Muscle of leg (tissue), 3 donors: ENCODE measurements at regions not wholly inside any gene's neighbourhood (a gene's known extent, or its start where the extent isn't known, plus 50 kb on each side); places are given as distances from the start of the nearest gene placed in this dataset.
A peak's percentile ranks its signal among the peaks of the same experiment; 100 is the strongest.

ENCODE experiments used
- DNase-seq: peaks from one replicate; pipeline ENCODE4 v3.0.0; 2013
- H3K27ac ChIP-seq: one replicate; pipeline ENCODE4 v1.5.1; 2013; ENCODE audit warnings: mild to moderate bottlenecking, low read length, control low read depth
- H3K27me3 ChIP-seq: one replicate; pipeline ENCODE4 v1.6.1; 2013; ENCODE audit warnings: low read length; ENCODE audit not compliant: control insufficient read depth, insufficient read depth
- H3K36me3 ChIP-seq: one replicate; pipeline ENCODE4 v1.6.1; 2013; ENCODE audit warnings: low read length; ENCODE audit not compliant: control insufficient read depth, insufficient read depth
- H3K4me1 ChIP-seq: one replicate; pipeline ENCODE4 v1.6.1; 2013; ENCODE audit warnings: low read length; ENCODE audit not compliant: control insufficient read depth, insufficient read depth
- H3K4me3 ChIP-seq: one replicate; pipeline ENCODE4 v1.5.1; 2013; ENCODE audit warnings: low read length, control low read depth
- H3K9me3 ChIP-seq: replicated peaks from 2 replicates; pipeline ENCODE4 v1.6.1; 2013; ENCODE audit warnings: low read depth, low read length; ENCODE audit not compliant: control insufficient read depth
- WGBS: methylation state at CpG from one replicate; pipeline ENCODE4 v1.1.5; 2013; ENCODE audit warnings: missing lambda C conversion rate; ENCODE audit not compliant: insufficient coverage; 5-methylcytosine and 5-hydroxymethylcytosine counted together

DNA sequence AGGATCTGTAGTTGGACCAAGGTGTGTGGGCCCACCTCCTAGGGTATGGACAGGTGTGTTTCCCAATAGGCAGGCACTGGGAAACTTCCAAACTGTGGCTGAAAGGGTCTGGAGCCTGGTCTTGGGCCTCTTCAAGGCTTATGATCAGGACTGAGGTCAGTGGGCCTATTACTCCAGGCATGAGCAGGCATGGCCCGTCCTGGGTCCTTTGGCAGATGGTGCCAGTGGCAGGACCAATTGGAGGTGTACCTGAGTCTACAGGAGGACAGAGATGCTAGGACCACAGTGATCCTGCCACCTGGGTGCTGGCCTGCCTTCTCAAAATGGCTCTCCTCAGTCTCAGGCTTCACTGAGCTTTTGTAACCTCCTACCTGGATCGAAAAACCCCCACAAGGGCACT, 95.4 kb downstream of the RAB18 start:
- no peak for DNase-seq
- Histone ChIP-seq H3K9me3 (no peaks in the 10 kb centered on the region), H3K4me3 (no peak overlapping the region), H3K4me1 (peaks cover 18% of the 10 kb centered on the region), H3K36me3 (no peaks in the 10 kb centered on the region), H3K27ac (no peak overlapping the region), H3K27me3 (no peaks in the 10 kb centered on the region)
- 90% methylated on average over 2 of the region's 2 CpGs for WGBS

DNA sequence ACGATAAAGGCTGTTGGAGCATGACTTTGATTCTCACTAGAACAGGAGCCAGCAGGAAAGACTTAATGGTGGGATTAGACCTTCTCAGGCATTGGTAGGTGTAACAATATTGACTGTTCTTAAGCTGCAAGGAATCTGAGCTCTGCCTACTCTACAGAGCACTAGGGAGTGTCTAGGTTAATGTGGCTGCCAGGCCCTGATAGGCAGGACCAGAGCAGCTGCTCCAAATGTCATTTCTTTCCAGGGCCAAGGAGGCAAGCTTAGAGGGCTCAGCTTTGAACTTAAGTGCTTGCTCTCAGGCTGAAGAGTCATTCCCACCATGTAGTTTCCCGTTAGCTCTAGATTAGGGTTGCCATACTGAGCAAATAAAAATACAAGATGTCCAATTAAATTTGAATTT, 96.8 kb downstream of the RAB18 start:
- H3K4me3 ChIP-seq, result no peak overlapping the region
- 67% methylated on average over 1 of the region's 2 CpGs for WGBS
- no peaks in the 10 kb centered on the region for H3K9me3 ChIP-seq
- peak overlapping the region; percentile 26 for H3K27ac ChIP-seq
- DNase-seq, result peak; percentile 61
- no peaks in the 10 kb centered on the region for H3K36me3 ChIP-seq
- peaks cover 21% of the 10 kb centered on the region for H3K4me1 ChIP-seq
- H3K27me3 ChIP-seq, result no peaks in the 10 kb centered on the region

DNA sequence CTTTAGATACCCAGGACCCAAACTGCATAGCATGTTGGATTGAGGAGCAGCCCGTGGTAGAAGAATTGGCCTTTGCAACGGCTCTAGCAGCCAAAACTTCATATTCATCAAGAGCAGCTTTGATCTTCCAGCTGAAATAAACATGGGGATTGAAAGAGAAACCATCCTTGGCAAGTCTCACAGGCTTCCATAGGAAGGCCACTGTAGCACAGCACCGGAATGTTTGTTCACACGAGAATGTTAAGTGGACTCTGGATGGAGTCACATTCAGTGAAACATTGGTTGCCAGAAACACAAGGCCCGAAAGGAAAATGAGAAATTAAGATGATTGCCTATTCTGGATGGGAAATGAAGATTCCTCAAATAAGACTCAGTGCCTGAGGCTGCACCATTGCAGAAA, 97.4 kb downstream of the RAB18 start:
- H3K9me3 ChIP-seq, result no peaks in the 10 kb centered on the region
- no peaks in the 10 kb centered on the region for H3K27me3 ChIP-seq
- peak overlapping the region; percentile 26 for H3K27ac ChIP-seq
- H3K36me3 ChIP-seq, result no peaks in the 10 kb centered on the region
- peaks cover 21% of the 10 kb centered on the region for H3K4me1 ChIP-seq
- no peak overlapping the region for H3K4me3 ChIP-seq
- DNase-seq, result peak; percentile 78
- 42% methylated on average over 2 of the region's 5 CpGs for WGBS

DNA sequence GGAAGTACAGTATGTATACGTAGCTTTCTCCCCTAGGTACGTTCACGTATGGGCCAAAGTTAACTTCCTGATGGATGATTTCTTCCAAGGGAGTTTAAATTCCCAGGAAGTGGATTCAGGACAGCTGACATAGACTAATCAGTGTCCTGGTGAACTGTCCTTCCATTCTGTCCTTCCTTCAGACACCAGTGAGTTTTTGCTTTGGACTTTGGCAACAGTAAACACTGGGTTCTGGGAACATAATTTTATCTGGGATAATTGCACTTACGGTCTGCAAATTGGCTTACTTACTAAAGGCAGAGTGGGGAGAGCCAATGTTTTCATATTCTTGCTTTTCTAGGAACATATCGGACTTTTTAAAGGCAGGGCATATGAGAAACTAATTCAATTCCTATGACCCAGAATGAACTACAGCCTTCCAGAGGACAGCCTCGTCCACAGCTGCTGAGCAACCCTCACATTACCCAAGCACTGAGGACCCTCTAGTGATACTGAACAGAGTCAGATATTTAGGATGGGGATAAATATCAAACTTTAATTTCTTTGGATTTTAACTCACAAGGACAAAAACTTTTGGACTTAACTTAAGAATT, 97.9 kb downstream of the RAB18 start:
- Histone ChIP-seq H3K27me3 (no peaks in the 10 kb centered on the region), H3K9me3 (no peaks in the 10 kb centered on the region), H3K36me3 (no peaks in the 10 kb centered on the region), H3K4me3 (no peak overlapping the region), H3K27ac (peak overlapping the region; percentile 26), H3K4me1 (peaks cover 21% of the 10 kb centered on the region)
- peak; percentile 78 for DNase-seq
- WGBS, result 60% methylated on average over 1 of the region's 6 CpGs

DNA sequence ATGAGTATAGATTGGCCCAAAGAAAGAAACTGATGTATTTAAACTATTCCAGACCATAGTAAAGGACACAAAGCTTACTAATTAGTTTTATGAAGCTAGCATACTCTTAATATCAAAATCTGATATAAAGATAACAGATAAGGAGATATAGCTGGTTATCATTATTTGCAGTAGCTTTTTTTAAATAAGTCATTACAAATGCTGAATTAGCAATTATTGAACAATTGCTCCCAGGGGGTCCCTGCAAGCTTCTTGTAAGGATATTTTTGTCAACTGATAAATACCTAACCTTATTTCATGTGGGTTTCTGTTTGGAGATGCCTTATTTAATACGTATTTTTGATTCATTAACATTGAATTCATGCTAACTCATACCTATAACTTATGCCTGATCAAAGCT, 99.0 kb downstream of the RAB18 start:
- no peaks in the 10 kb centered on the region for H3K9me3 ChIP-seq
- H3K36me3 ChIP-seq, result no peaks in the 10 kb centered on the region
- no peaks in the 10 kb centered on the region for H3K27me3 ChIP-seq
- H3K4me1 ChIP-seq, result peaks cover 21% of the 10 kb centered on the region
- no peak for DNase-seq
- H3K4me3 ChIP-seq, result no peak overlapping the region
- no peak overlapping the region for H3K27ac ChIP-seq
- WGBS, result 100% methylated on average over 1 of the region's 1 CpG

DNA sequence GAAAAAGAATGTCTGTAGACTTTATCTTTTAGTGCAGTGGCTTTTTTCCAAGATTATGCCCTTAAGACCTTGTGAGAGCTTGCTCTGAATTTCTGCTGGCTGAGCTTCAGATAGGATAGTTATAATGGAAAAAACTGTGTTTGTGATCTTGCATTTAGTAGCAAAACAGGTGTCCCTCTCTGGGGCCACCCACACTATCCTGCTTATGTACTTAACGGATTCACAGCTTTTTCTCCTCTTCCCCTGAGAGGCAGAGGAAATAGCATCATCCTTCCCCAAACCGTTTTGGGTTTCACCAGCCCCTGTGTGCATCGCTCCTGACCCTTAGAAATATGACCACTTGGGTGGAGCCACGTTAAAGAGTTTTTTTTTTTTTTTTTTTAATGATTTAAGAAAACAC, 101.2 kb downstream of the RAB18 start:
- Histone ChIP-seq H3K9me3 (no peaks in the 10 kb centered on the region), H3K36me3 (no peaks in the 10 kb centered on the region), H3K4me1 (peaks cover 21% of the 10 kb centered on the region), H3K27me3 (peaks cover 2% of the 10 kb centered on the region), H3K4me3 (no peak overlapping the region), H3K27ac (no peak overlapping the region)
- 30% methylated on average over 1 of the region's 4 CpGs for WGBS
- DNase-seq, result peak; percentile 83

DNA sequence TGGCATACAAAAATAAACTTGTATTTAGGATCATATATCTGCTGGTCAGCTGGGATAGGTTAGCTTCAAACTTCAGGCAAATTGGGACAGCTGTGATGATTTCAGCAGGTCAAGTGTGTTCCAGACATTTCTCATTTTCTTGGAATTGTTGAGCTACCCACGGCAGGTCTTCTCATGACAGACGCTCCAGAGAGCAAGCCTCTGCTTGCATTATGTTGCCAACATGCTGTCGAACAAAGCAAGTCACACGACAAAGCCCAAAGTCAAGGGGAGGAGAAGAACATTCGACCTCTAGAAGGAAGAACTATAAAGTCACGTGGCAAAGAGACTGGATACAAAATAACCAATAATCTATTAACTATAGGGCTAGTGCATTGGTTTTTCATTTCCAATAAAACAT, 103.5 kb downstream of the RAB18 start:
- WGBS, result 34% methylated on average over 3 of the region's 6 CpGs
- Histone ChIP-seq H3K27ac (no peak overlapping the region), H3K4me3 (no peak overlapping the region), H3K9me3 (no peaks in the 10 kb centered on the region), H3K36me3 (no peaks in the 10 kb centered on the region), H3K4me1 (peaks cover 10% of the 10 kb centered on the region), H3K27me3 (peaks cover 2% of the 10 kb centered on the region)
- DNase-seq, result no peak

DNA sequence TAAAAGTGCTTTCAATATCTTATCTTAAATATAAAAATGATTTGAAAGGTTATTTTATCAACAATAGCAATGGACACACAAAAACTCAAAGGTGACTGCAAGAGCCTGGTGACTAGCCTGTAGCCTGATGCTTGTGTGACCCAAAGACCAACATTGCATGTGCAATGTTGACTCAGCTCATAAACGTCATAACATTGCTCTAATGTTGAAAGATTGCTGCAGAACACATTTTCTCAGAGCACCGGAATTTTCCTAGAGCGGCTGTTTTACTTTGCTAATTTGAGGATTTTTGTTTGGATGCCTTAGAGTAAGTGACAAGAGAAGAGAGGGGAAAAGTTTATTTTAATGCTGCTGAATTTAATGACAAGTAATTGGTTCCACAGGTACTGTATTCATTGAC, 107.1 kb downstream of the RAB18 start:
- Histone ChIP-seq H3K4me1 (peaks cover 8% of the 10 kb centered on the region), H3K27me3 (peaks cover 2% of the 10 kb centered on the region), H3K27ac (peak overlapping the region; percentile 38), H3K9me3 (no peaks in the 10 kb centered on the region), H3K4me3 (no peak overlapping the region), H3K36me3 (no peaks in the 10 kb centered on the region)
- WGBS, result no CpG with 5 or more reads among the region's 3 CpGs
- DNase-seq, result peak; percentile 53

DNA sequence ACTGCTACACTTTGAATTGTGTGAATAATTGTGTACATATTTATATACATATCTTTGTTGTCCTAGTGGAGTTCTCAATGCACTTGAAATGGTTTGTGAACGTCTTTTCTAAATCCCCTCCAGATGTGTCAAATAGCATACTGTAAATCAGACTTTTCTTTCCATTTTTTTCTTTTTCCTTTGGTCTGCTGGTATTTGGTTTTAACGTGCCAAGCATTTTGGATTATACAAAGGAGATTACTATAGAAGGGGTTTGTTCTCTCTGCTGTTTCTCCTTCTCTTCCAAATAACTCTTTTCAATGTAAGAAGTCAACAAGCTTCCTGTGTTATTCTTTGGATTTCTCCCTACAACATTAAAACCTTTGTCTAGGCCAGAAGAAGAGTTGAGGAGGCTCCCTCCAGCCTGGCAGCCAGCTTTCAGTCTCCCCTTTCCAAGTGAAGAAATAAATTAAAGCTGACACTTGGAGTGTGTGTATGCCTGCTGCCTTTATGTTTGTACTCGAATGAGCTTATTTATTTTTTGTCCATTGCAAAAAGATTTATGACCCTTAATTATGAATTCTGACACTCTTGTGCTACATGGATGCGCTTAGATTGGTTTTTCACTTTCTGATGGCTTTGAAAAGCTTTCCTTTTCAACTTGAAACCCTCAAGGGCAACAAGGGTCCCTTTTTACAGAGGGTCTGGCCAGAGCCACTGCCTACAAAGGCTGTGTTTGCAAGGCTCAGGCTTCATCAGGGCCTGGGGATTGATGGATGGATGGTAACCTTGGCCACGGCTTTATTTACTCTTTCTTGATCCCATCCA, 107.8 kb downstream of the RAB18 start:
- H3K27me3 ChIP-seq, result peaks cover 2% of the 10 kb centered on the region
- H3K36me3 ChIP-seq, result no peaks in the 10 kb centered on the region
- peak; percentile 76 for DNase-seq
- no CpG with 5 or more reads among the region's 5 CpGs for WGBS
- H3K4me3 ChIP-seq, result no peak overlapping the region
- H3K4me1 ChIP-seq, result peaks cover 10% of the 10 kb centered on the region
- H3K9me3 ChIP-seq, result no peaks in the 10 kb centered on the region
- H3K27ac ChIP-seq, result peak overlapping the region; percentile 66

DNA sequence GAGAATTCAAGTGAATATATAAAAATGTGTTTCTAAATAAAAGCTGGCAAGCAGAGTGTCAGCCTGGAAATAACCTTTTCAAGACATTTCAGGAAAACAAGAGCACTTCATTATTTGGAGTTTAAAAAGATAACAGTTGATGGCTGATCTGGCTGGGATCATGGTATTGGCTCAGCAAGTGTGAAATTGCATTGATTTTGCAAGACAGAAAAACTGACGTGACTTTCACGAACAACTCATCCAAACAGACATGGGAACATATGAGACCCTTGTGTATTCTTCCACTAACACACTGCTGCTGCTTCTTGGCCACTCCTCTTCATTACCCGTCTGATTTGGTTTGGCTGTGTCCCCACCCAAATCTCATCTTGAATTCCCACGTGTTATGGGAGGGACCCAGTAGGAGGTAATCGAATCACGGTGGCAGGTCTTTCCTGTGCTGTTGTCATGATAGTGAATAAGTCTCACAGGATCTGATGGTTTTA, 108.5 kb downstream of the RAB18 start:
- Histone ChIP-seq H3K4me1 (peaks cover 10% of the 10 kb centered on the region), H3K4me3 (no peak overlapping the region), H3K36me3 (no peaks in the 10 kb centered on the region), H3K27ac (peak overlapping the region; percentile 66), H3K9me3 (no peaks in the 10 kb centered on the region), H3K27me3 (peaks cover 2% of the 10 kb centered on the region)
- WGBS, result no CpG with 5 or more reads among the region's 6 CpGs
- DNase-seq, result peak; percentile 66
